OCI-LY7 (cell line): ENCODE measurements at regions not wholly inside any gene's neighbourhood (a gene's known extent, or its start where the extent isn't known, plus 50 kb on each side); places are given as distances from the start of the nearest gene placed in this dataset.

Experiments
- BruUV-seq: library from RNA; stranded (reverse); fragments of 400-500 nt; replicated peaks from 2 replicates; lab custom pipeline; 2021; lab: Mats Ljungman, UMichigan
- CTCF ChIA-PET: fragments of 300-600 bp; sonication (Branson Sonifier 250); formaldehyde crosslinking; loops from one replicate; lab custom pipeline; 2022; ENCODE audit warnings: antibody characterized with exemption; ENCODE audit not compliant: unreplicated experiment; lab: Charles Lee
- POLR2A ChIA-PET: fragments of 300-600 bp; sonication (Branson Sonifier 250); formaldehyde crosslinking; loops from one replicate; lab custom pipeline; 2022; ENCODE audit warnings: antibody characterized with exemption; lab: Charles Lee
- DNase-seq: peaks from one replicate; pipeline ENCODE4 v3.0.0-alpha.2; 2015; ENCODE audit warnings: low spot score
- H2AFZ ChIP-seq: fragments of 200-600 bp; sonication (generic), shearing (Covaris generic); 2 replicates; pipeline ENCODE4 v1.6.1; 2014; ENCODE audit warnings: mild to moderate bottlenecking, antibody characterized with exemption, low read length, moderate library complexity
- H3K27ac ChIP-seq: fragments of 200-600 bp; sonication (generic); 2 replicates; pipeline ENCODE4 v1.5.1; 2014; ENCODE audit warnings: mixed run types, low read depth, mild to moderate bottlenecking, moderate library complexity, low read length, inconsistent platforms; ENCODE audit not compliant: poor library complexity, severe bottlenecking
- H3K36me3 ChIP-seq: fragments of 200-600 bp; sonication (generic); 2 replicates; pipeline ENCODE4 v1.6.1; 2014; ENCODE audit warnings: mild to moderate bottlenecking, antibody characterized with exemption, low read length, moderate library complexity, mixed read lengths; ENCODE audit not compliant: insufficient read depth
- H3K4me1 ChIP-seq: fragments of 200-600 bp; sonication (generic); 2 replicates; pipeline ENCODE4 v1.5.1; 2014; ENCODE audit warnings: mild to moderate bottlenecking, low read length; ENCODE audit not compliant: insufficient read depth, poor library complexity, severe bottlenecking
- H3K4me2 ChIP-seq: fragments of 200-600 bp; sonication (generic); 2 replicates; pipeline ENCODE4 v1.6.1; 2014; ENCODE audit warnings: mild to moderate bottlenecking, low read length
- H3K4me3 ChIP-seq: fragments of 200-600 bp; sonication (generic); 2 replicates; pipeline ENCODE4 v1.5.1; 2014; ENCODE audit warnings: mild to moderate bottlenecking, low read depth, low read length; ENCODE audit not compliant: poor library complexity, severe bottlenecking
- H3K79me2 ChIP-seq: fragments of 200-600 bp; sonication (generic); 2 replicates; pipeline ENCODE4 v1.6.1; 2016; ENCODE audit warnings: low read depth, mild to moderate bottlenecking, low read length, moderate library complexity, mixed read lengths; ENCODE audit not compliant: insufficient read depth
- H3K9me2 ChIP-seq: fragments of 200-600 bp; sonication (generic); 2 replicates; pipeline ENCODE4 v1.6.1; 2016; ENCODE audit warnings: mild to moderate bottlenecking, low read length, mixed read lengths; ENCODE audit not compliant: insufficient read depth
- H3K9me3 ChIP-seq: fragments of 200-600 bp; sonication (generic); 2 replicates; pipeline ENCODE4 v1.6.1; 2014; ENCODE audit warnings: mild to moderate bottlenecking, mixed run types, low read length, mixed read lengths
- H4K20me1 ChIP-seq: fragments of 200-600 bp; sonication (generic); 2 replicates; pipeline ENCODE4 v1.6.1; 2014; ENCODE audit warnings: mild to moderate bottlenecking, antibody characterized with exemption, low read length, moderate library complexity, mixed read lengths; ENCODE audit not compliant: insufficient read depth
- CTCF ChIP-seq: fragments of 200-600 bp; sonication (generic); conservative IDR thresholded peaks from 2 replicates; pipeline ENCODE4 v1.5.1; 2014; ENCODE audit warnings: mild to moderate bottlenecking, antibody characterized with exemption, low read length, moderate library complexity, mixed read lengths
- EZH2phosphoT487 ChIP-seq: fragments of 200-600 bp; sonication (generic); IDR thresholded peaks from 2 replicates; pipeline ENCODE4 v1.6.1; 2018; ENCODE audit warnings: low read depth, borderline replicate concordance, mild to moderate bottlenecking, mixed run types, antibody characterized with exemption, low read length, moderate library complexity, mixed read lengths
- intact Hi-C: fragments of 100-400 bp; cut with micrococcal nuclease; formaldehyde crosslinking; loops from one replicate; pipeline ENCODE4 v1.10.0; 2022; ENCODE audit not compliant: unreplicated experiment

GRCh38 chr5:56330806-56331205, 97.7 kb upstream of the ANKRD55 start:
- Histone ChIP-seq H3K27ac (no peak overlapping the region), H3K4me1 (peaks cover 11% of the 10 kb centered on the region)

GRCh38 chr5:56330167-56330566, 97.0 kb upstream of the ANKRD55 start:
- no peaks in the 10 kb centered on the region for H4K20me1 ChIP-seq
- BruUV-seq: no TSS peak
- H2AFZ ChIP-seq: no peak overlapping the region
- intact Hi-C loops: no loop called here
- no peak overlapping the region for H3K27ac ChIP-seq
- H3K79me2 ChIP-seq: no peaks in the 10 kb centered on the region
- no peaks in the 10 kb centered on the region for H3K9me3 ChIP-seq
- CTCF ChIA-PET: no interaction called here
- DNase-seq: no peak
- no peak overlapping the region for H3K4me3 ChIP-seq
- H3K4me2 ChIP-seq: no peak overlapping the region
- H3K9me2 ChIP-seq: no peaks in the 10 kb centered on the region
- H3K4me1 ChIP-seq: peaks cover 11% of the 10 kb centered on the region
- H3K36me3 ChIP-seq: no peaks in the 10 kb centered on the region
- TF ChIP-seq EZH2phosphoT487 (no peak), CTCF (no peak)
- POLR2A ChIA-PET: no interaction called here

More at GRCh38 chr5:56330806-56331205, 97.7 kb upstream of the ANKRD55 start:
- no TSS peak for BruUV-seq
- DNase-seq: no peak
- Histone ChIP-seq H3K36me3 (no peaks in the 10 kb centered on the region), H3K4me3 (no peak overlapping the region), H4K20me1 (no peaks in the 10 kb centered on the region), H3K9me3 (no peaks in the 10 kb centered on the region), H3K4me2 (no peak overlapping the region), H3K79me2 (no peaks in the 10 kb centered on the region), H2AFZ (no peak overlapping the region), H3K9me2 (no peaks in the 10 kb centered on the region)
- ChIA-PET CTCF (no interaction called here), POLR2A (no interaction called here)
- TF ChIP-seq CTCF (no peak), EZH2phosphoT487 (no peak)
- intact Hi-C loops: no loop called here

- H3K4me3 ChIP-seq: no peak overlapping the region
- no peaks in the 10 kb centered on the region for H3K79me2 ChIP-seq
- no TSS peak for BruUV-seq
- H3K36me3 ChIP-seq: no peaks in the 10 kb centered on the region
- H3K27ac ChIP-seq: no peak overlapping the region
- ChIA-PET POLR2A (no interaction called here), CTCF (no interaction called here)
- peaks cover 11% of the 10 kb centered on the region for H3K4me1 ChIP-seq
- no peak for DNase-seq
- H2AFZ ChIP-seq: no peak overlapping the region
- intact Hi-C loops: no loop called here
- no peaks in the 10 kb centered on the region for H3K9me3 ChIP-seq
- TF ChIP-seq CTCF (no peak), EZH2phosphoT487 (no peak)
- H3K4me2 ChIP-seq: no peak overlapping the region
- H3K9me2 ChIP-seq: no peaks in the 10 kb centered on the region
- no peaks in the 10 kb centered on the region for H4K20me1 ChIP-seq
These were observed 96.5 kb upstream of the ANKRD55 start for GRCh38 chr5:56329652-56330051.
